IMR-90 (cell line): ENCODE measurements at regions not wholly inside any gene's neighbourhood (a gene's known extent, or its start where the extent isn't known, plus 50 kb on each side); places are given as distances from the start of the nearest gene placed in this dataset.

Experiments
- ATAC-seq: fragments of 200-7000 bp; cut with Tn5 transposase; 2 replicates; pipeline ENCODE4 v1.9.1; 2020; ENCODE audit warnings: low read depth, mild to moderate bottlenecking, moderate library complexity
- BruUV-seq: library from RNA; stranded (reverse); fragments of 400-500 nt; replicated peaks from 2 replicates; lab custom pipeline; 2021; lab: Mats Ljungman, UMichigan
- CTCF ChIA-PET: fragments of 300-600 bp; formaldehyde crosslinking; extraction: SDS; loops from one replicate; lab custom pipeline; 2021; ENCODE audit warnings: antibody characterized with exemption; lab: Yijun Ruan, JAX
- POLR2A ChIA-PET: fragments of 300-600 bp; sonication (Branson Sonifier 250); formaldehyde crosslinking; loops from one replicate; lab custom pipeline; 2022; ENCODE audit warnings: antibody characterized with exemption; ENCODE audit not compliant: unreplicated experiment; lab: Charles Lee
- DNase-seq: peaks from one replicate; pipeline ENCODE4 v3.0.0; 2013
- H2AFZ ChIP-seq: replicated peaks from 2 replicates; pipeline ENCODE3; 2013; ENCODE audit warnings: low read length, mild to moderate bottlenecking; ENCODE audit not compliant: poor library complexity
- H2AK5ac ChIP-seq: 2 replicates; pipeline ENCODE4 v1.6.1; 2013; ENCODE audit warnings: low read depth, low read length, inconsistent platforms
- H2AK9ac ChIP-seq: replicated peaks from 2 replicates; pipeline ENCODE3; 2013; ENCODE audit warnings: mild to moderate bottlenecking, low read depth, low read length, moderate library complexity; ENCODE audit not compliant: poor library complexity
- H2BK120ac ChIP-seq: 2 replicates; pipeline ENCODE4 v1.6.1; 2013; ENCODE audit warnings: low read depth, low read length, inconsistent platforms
- H2BK15ac ChIP-seq: 3 replicates; pipeline ENCODE4 v1.6.1; 2013; ENCODE audit warnings: low read depth, low read length, inconsistent platforms
- H2BK20ac ChIP-seq: 2 replicates; pipeline ENCODE4 v1.6.1; 2013; ENCODE audit warnings: low read depth, mild to moderate bottlenecking, inconsistent platforms, low read length, moderate library complexity
- H2BK5ac ChIP-seq: 2 replicates; pipeline ENCODE4 v1.6.1; 2013; ENCODE audit warnings: mild to moderate bottlenecking, low read depth, low read length, inconsistent platforms; ENCODE audit not compliant: poor library complexity, severe bottlenecking
- H3K14ac ChIP-seq: replicated peaks from 2 replicates; pipeline ENCODE4 v1.6.1; 2013; ENCODE audit warnings: low read depth, low read length, inconsistent platforms
- H3K18ac ChIP-seq: 2 replicates; pipeline ENCODE4 v1.6.1; 2013; ENCODE audit warnings: low read depth, low read length, control low read depth
- H3K23ac ChIP-seq: 2 replicates; pipeline ENCODE4 v1.6.1; 2013; ENCODE audit warnings: low read depth, low read length, inconsistent platforms
- H3K27ac ChIP-seq: 2 replicates; pipeline ENCODE4 v1.5.1; 2013; ENCODE audit warnings: mild to moderate bottlenecking, control low read depth, low read length; ENCODE audit not compliant: insufficient read depth
- H3K27me3 ChIP-seq: 2 replicates; pipeline ENCODE4 v1.6.1; 2013; ENCODE audit warnings: low read length; ENCODE audit not compliant: control insufficient read depth, insufficient read depth
- H3K36me3 ChIP-seq: 2 replicates; pipeline ENCODE4 v1.6.1; 2013; ENCODE audit warnings: low read length, mixed read lengths; ENCODE audit not compliant: control insufficient read depth, insufficient read depth
- H3K4ac ChIP-seq: 2 replicates; pipeline ENCODE4 v1.6.1; 2013; ENCODE audit warnings: low read depth, low read length, inconsistent platforms
- H3K4me1 ChIP-seq: 2 replicates; pipeline ENCODE4 v1.6.1; 2013; ENCODE audit warnings: low read length, mixed read lengths; ENCODE audit not compliant: control insufficient read depth, insufficient read depth
- H3K4me2 ChIP-seq: 2 replicates; pipeline ENCODE4 v1.6.1; 2013; ENCODE audit warnings: low read depth, mild to moderate bottlenecking, control low read depth, low read length, moderate library complexity
- H3K4me3 ChIP-seq: 2 replicates; pipeline ENCODE4 v1.5.1; 2013; ENCODE audit warnings: low read depth, mild to moderate bottlenecking, control low read depth, low read length, moderate library complexity; ENCODE audit not compliant: insufficient read depth
- H3K56ac ChIP-seq: 2 replicates; pipeline ENCODE4 v1.6.1; 2013; ENCODE audit warnings: low read length, inconsistent platforms; ENCODE audit not compliant: insufficient read depth; ENCODE audit errors: extremely low read depth
- H3K79me1 ChIP-seq, 2 experiments: 2 replicates each; pipeline ENCODE4 v1.6.1; 2013; ENCODE audit warnings: low read length in 2 of 2, inconsistent platforms in 1 of 2, low read depth in 1 of 2
- H3K9ac ChIP-seq: 2 replicates; pipeline ENCODE4 v1.6.1; 2013; ENCODE audit warnings: low read depth, low read length, control low read depth
- H3K9me1 ChIP-seq: 2 replicates; pipeline ENCODE4 v1.6.1; 2013; ENCODE audit warnings: low read length, inconsistent platforms; ENCODE audit not compliant: insufficient read depth
- H3K9me3 ChIP-seq: 2 replicates; pipeline ENCODE4 v1.6.1; 2013; ENCODE audit warnings: low read length; ENCODE audit not compliant: control insufficient read depth, insufficient read depth
- H4K20me1 ChIP-seq: 2 replicates; pipeline ENCODE4 v1.6.1; 2013; ENCODE audit warnings: low read length, inconsistent platforms; ENCODE audit not compliant: insufficient read depth
- H4K5ac ChIP-seq: 2 replicates; pipeline ENCODE4 v1.6.1; 2013; ENCODE audit warnings: mild to moderate bottlenecking, low read depth, low read length, control low read depth
- H4K8ac ChIP-seq, 2 experiments: 2 replicates each; pipeline ENCODE4 v1.6.1; 2013; ENCODE audit warnings: low read depth in 2 of 2, low read length in 2 of 2, control low read depth in 1 of 2, inconsistent platforms in 1 of 2
- H4K91ac ChIP-seq: 2 replicates; pipeline ENCODE4 v1.6.1; 2013; ENCODE audit warnings: low read depth, low read length, inconsistent platforms; ENCODE audit not compliant: insufficient read depth
- BHLHE40 ChIP-seq: fragments of 150-350 bp; IDR thresholded peaks from 2 replicates; pipeline ENCODE4 v1.6.1; 2016; ENCODE audit warnings: mild to moderate bottlenecking, low read depth, low read length
- CEBPB ChIP-seq: IDR thresholded peaks from 2 replicates; pipeline ENCODE4 v1.6.1; 2012; ENCODE audit warnings: low read depth, low read length, improper control_type of control experiment
- CHD1 ChIP-seq: IDR thresholded peaks from 2 replicates; pipeline ENCODE4 v1.6.1; 2012; ENCODE audit warnings: low read depth, low read length, improper control_type of control experiment
- FOS ChIP-seq: fragments of 150-350 bp; IDR thresholded peaks from 2 replicates; pipeline ENCODE4 v1.6.1; 2016; ENCODE audit warnings: low read depth, low read length
- MAFK ChIP-seq: IDR thresholded peaks from 2 replicates; pipeline ENCODE4 v1.6.1; 2012; ENCODE audit warnings: low read depth, low read length, improper control_type of control experiment
- MAZ ChIP-seq: IDR thresholded peaks from 2 replicates; pipeline ENCODE4 v1.6.1; 2012; ENCODE audit warnings: low read depth, mild to moderate bottlenecking, low read length, improper control_type of control experiment, moderate library complexity, borderline replicate concordance
- MXI1 ChIP-seq: IDR thresholded peaks from 2 replicates; pipeline ENCODE4 v1.6.1; 2012; ENCODE audit warnings: low read depth, mild to moderate bottlenecking, low read length, moderate library complexity, borderline replicate concordance
- NFE2L2 ChIP-seq: fragments of 150-350 bp; IDR thresholded peaks from 2 replicates; pipeline ENCODE4 v1.6.1; 2016; ENCODE audit warnings: low read depth, mild to moderate bottlenecking, low read length
- POLR2A ChIP-seq: IDR thresholded peaks from 2 replicates; pipeline ENCODE4 v1.6.1; 2012; ENCODE audit warnings: mild to moderate bottlenecking, low read depth, low read length
- RAD21 ChIP-seq: IDR thresholded peaks from 2 replicates; pipeline ENCODE4 v1.6.1; 2012; ENCODE audit warnings: low read length, improper control_type of control experiment
- SMC3 ChIP-seq: fragments of 150-350 bp; IDR thresholded peaks from 2 replicates; pipeline ENCODE4 v1.6.1; 2016; ENCODE audit warnings: low read depth, mild to moderate bottlenecking, antibody characterized with exemption, low read length, moderate library complexity
- USF2 ChIP-seq: fragments of 150-350 bp; IDR thresholded peaks from 2 replicates; pipeline ENCODE4 v1.6.1; 2017; ENCODE audit warnings: mild to moderate bottlenecking, antibody characterized with exemption, low read length, low read depth
- dilution Hi-C: fragments of 300-500 bp; cut with HindIII; formaldehyde crosslinking; loops from one replicate; pipeline ENCODE4 v1.14.3; 2018; ENCODE audit warnings: low sequenced_read_pairs; ENCODE audit not compliant: unreplicated experiment
- in situ Hi-C: fragments of 300-500 bp; cut with MboI; formaldehyde crosslinking; loops from 3 replicates; pipeline ENCODE4 v1.14.3; 2019; ENCODE audit warnings: low sequenced_read_pairs, inconsistent platforms, mixed read lengths
- intact Hi-C: fragments of 100-400 bp; cut with micrococcal nuclease; formaldehyde crosslinking; loops from 2 replicates; pipeline ENCODE4 v1.10.0; 2022
- TF ChIP-seq, protein P1 (sequence below): conservative IDR thresholded peaks from 2 replicates; pipeline ENCODE4 v1.5.1; 2012; ENCODE audit warnings: mild to moderate bottlenecking, low read depth, low read length, improper control_type of control experiment
- TF ChIP-seq, protein P2 (sequence below): fragments of 150-350 bp; IDR thresholded peaks from 2 replicates; pipeline ENCODE4 v1.6.1; 2016; ENCODE audit warnings: low read depth, mild to moderate bottlenecking, low read length, moderate library complexity, borderline replicate concordance

DNA sequence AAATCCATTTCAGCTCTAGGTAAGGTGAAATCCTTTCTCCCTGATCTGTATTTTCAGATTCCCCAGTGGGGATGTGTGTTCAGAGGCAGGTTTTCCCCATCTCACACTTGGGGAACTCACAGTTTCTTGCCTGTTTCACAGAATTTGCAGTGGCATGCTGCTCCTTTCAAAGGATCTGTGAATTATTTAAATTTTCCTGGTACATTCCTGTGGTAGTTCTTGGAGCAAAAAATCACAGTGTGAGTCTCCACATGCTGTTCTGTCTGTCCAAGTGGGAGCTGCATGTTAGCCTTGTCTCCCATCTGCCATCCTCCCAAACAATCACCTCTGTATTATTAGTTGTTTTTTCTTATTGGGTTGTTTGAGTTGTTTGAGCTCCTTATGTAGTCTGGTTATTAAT, 372.9 kb downstream of the ARL6IP6 start:
- no TSS peak for BruUV-seq
- intact Hi-C loops, result no loop called here

More for the DNA sequence above, 372.9 kb downstream of the ARL6IP6 start:
- no peak for DNase-seq
- Histone ChIP-seq H3K36me3 (no peaks in the 10 kb centered on the region), H3K56ac (no peak overlapping the region), H3K9me3 (peaks cover 3% of the 10 kb centered on the region; the same call in 1 of the 2 replicates), H3K9ac (no peak overlapping the region), H3K27ac (no peak overlapping the region), H2BK120ac (no peak overlapping the region), H3K14ac (no peak overlapping the region), H3K27me3 (no peaks in the 10 kb centered on the region), H3K4me3 (no peak overlapping the region), H4K20me1 (no peaks in the 10 kb centered on the region), H3K4ac (no peak overlapping the region), H3K23ac (no peak overlapping the region), H3K4me1 (no peaks in the 10 kb centered on the region), H3K4me2 (no peak overlapping the region), H2AK5ac (no peak overlapping the region), H2BK5ac (no peak overlapping the region), H3K9me1 (no peaks in the 10 kb centered on the region), H3K79me1 (no peaks in the 10 kb centered on the region), H4K91ac (no peak overlapping the region), H2BK15ac (no peak overlapping the region), H3K18ac (no peak overlapping the region), H4K8ac (no peak overlapping the region), H2AFZ (no peak overlapping the region), H2BK20ac (no peak overlapping the region), H2AK9ac (no peak overlapping the region), H4K5ac (no peak overlapping the region)
- dilution Hi-C loops (no loop called here), in situ Hi-C loops (no loop called here)
- ChIA-PET POLR2A (no interaction called here), CTCF (no interaction called here)
- ATAC-seq, result no peak
- no peak for TF ChIP-seq BHLHE40
- TF ChIP-seq SMC3, result no peak
- TF ChIP-seq USF2, result no peak
- TF ChIP-seq FOS, result no peak
- no peak for TF ChIP-seq CHD1
- TF ChIP-seq, protein P1, sequence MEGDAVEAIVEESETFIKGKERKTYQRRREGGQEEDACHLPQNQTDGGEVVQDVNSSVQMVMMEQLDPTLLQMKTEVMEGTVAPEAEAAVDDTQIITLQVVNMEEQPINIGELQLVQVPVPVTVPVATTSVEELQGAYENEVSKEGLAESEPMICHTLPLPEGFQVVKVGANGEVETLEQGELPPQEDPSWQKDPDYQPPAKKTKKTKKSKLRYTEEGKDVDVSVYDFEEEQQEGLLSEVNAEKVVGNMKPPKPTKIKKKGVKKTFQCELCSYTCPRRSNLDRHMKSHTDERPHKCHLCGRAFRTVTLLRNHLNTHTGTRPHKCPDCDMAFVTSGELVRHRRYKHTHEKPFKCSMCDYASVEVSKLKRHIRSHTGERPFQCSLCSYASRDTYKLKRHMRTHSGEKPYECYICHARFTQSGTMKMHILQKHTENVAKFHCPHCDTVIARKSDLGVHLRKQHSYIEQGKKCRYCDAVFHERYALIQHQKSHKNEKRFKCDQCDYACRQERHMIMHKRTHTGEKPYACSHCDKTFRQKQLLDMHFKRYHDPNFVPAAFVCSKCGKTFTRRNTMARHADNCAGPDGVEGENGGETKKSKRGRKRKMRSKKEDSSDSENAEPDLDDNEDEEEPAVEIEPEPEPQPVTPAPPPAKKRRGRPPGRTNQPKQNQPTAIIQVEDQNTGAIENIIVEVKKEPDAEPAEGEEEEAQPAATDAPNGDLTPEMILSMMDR, result no peak
- no peak for TF ChIP-seq POLR2A
- no peak for TF ChIP-seq MAZ
- no peak for TF ChIP-seq RAD21
- TF ChIP-seq, protein P2, sequence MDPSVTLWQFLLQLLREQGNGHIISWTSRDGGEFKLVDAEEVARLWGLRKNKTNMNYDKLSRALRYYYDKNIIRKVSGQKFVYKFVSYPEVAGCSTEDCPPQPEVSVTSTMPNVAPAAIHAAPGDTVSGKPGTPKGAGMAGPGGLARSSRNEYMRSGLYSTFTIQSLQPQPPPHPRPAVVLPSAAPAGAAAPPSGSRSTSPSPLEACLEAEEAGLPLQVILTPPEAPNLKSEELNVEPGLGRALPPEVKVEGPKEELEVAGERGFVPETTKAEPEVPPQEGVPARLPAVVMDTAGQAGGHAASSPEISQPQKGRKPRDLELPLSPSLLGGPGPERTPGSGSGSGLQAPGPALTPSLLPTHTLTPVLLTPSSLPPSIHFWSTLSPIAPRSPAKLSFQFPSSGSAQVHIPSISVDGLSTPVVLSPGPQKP, result no peak
- no peak for TF ChIP-seq MXI1
- no peak for TF ChIP-seq NFE2L2
- TF ChIP-seq CEBPB, result no peak
- TF ChIP-seq MAFK, result no peak
